Hepatocyte (in vitro differentiated cells): ENCODE measurements at regions not wholly inside any gene's neighbourhood (a gene's known extent, or its start where the extent isn't known, plus 50 kb on each side); places are given as distances from the start of the nearest gene placed in this dataset.
"Not testable (repeated sequence)": the region's sequence is repeated elsewhere in the genome, so short reads cannot be mapped to it uniquely, and the experiment has no call there.

Experiments
- DNase-seq: peaks from one replicate; pipeline ENCODE4 v3.0.0-alpha.2; 2016; ENCODE audit warnings: low spot score
- H2AFZ ChIP-seq: fragments of 200-600 bp; sonication (generic); 2 replicates; pipeline ENCODE4 v1.6.0; 2016; ENCODE audit warnings: antibody characterized with exemption, mild to moderate bottlenecking
- H3K27ac ChIP-seq: fragments of 200-600 bp; sonication (generic); 2 replicates; pipeline ENCODE4 v1.5.1; 2016; ENCODE audit warnings: mild to moderate bottlenecking
- H3K27me3 ChIP-seq: fragments of 200-600 bp; sonication (generic); 2 replicates; pipeline ENCODE4 v1.6.1; 2016
- H3K36me3 ChIP-seq: fragments of 200-600 bp; sonication (generic); replicated peaks from 2 replicates; pipeline ENCODE4 v1.5.1; 2016; ENCODE audit warnings: low read depth; ENCODE audit not compliant: insufficient read depth
- H3K4me1 ChIP-seq: fragments of 200-600 bp; sonication (generic); 2 replicates; pipeline ENCODE4 v1.5.1; 2016; ENCODE audit warnings: mild to moderate bottlenecking, moderate library complexity; ENCODE audit not compliant: insufficient read depth
- H3K4me2 ChIP-seq: fragments of 200-600 bp; sonication (generic); 2 replicates; pipeline ENCODE4 v1.6.0; 2016
- H3K4me3 ChIP-seq: fragments of 200-600 bp; sonication (generic); 2 replicates; pipeline ENCODE4 v1.5.1; 2016; ENCODE audit warnings: mild to moderate bottlenecking
- H3K79me2 ChIP-seq: fragments of 200-600 bp; sonication (generic); 2 replicates; pipeline ENCODE4 v1.6.0; 2017; ENCODE audit warnings: mild to moderate bottlenecking
- H3K9me2 ChIP-seq: fragments of 200-600 bp; sonication (generic); replicated peaks from 2 replicates; pipeline ENCODE4 v1.6.0; 2017; ENCODE audit warnings: mild to moderate bottlenecking; ENCODE audit not compliant: insufficient read depth
- H3K9me3 ChIP-seq: fragments of 200-600 bp; sonication (generic); 2 replicates; pipeline ENCODE4 v1.5.1; 2016; ENCODE audit warnings: low read depth, mild to moderate bottlenecking
- H4K20me1 ChIP-seq: fragments of 200-600 bp; sonication (generic); 2 replicates; pipeline ENCODE4 v1.6.0; 2016; ENCODE audit warnings: mild to moderate bottlenecking; ENCODE audit not compliant: insufficient read depth, poor library complexity, severe bottlenecking
- CTCF ChIP-seq: fragments of 200-600 bp; sonication (generic); IDR thresholded peaks from 2 replicates; pipeline ENCODE4 v1.5.1; 2016; ENCODE audit warnings: antibody characterized with exemption, mild to moderate bottlenecking; ENCODE audit not compliant: poor library complexity
- EZH2 ChIP-seq: fragments of 200-600 bp; sonication (generic); IDR thresholded peaks from 2 replicates; pipeline ENCODE4 v1.6.1; 2016; ENCODE audit warnings: antibody characterized with exemption, mild to moderate bottlenecking, borderline replicate concordance
- EZH2phosphoT487 ChIP-seq: fragments of 200-600 bp; sonication (generic); IDR thresholded peaks from one replicate; pipeline ENCODE4 v1.6.1; 2018; ENCODE audit warnings: antibody characterized with exemption, mild to moderate bottlenecking, low read depth, moderate library complexity; ENCODE audit not compliant: unreplicated experiment, severe bottlenecking
- WGBS: methylation state at CpG from one replicate; pipeline ENCODE4 v1.1.6; 2016; ENCODE audit warnings: low lambda C conversion rate; ENCODE audit errors: missing lambda C conversion rate; 5-methylcytosine and 5-hydroxymethylcytosine counted together

DNA sequence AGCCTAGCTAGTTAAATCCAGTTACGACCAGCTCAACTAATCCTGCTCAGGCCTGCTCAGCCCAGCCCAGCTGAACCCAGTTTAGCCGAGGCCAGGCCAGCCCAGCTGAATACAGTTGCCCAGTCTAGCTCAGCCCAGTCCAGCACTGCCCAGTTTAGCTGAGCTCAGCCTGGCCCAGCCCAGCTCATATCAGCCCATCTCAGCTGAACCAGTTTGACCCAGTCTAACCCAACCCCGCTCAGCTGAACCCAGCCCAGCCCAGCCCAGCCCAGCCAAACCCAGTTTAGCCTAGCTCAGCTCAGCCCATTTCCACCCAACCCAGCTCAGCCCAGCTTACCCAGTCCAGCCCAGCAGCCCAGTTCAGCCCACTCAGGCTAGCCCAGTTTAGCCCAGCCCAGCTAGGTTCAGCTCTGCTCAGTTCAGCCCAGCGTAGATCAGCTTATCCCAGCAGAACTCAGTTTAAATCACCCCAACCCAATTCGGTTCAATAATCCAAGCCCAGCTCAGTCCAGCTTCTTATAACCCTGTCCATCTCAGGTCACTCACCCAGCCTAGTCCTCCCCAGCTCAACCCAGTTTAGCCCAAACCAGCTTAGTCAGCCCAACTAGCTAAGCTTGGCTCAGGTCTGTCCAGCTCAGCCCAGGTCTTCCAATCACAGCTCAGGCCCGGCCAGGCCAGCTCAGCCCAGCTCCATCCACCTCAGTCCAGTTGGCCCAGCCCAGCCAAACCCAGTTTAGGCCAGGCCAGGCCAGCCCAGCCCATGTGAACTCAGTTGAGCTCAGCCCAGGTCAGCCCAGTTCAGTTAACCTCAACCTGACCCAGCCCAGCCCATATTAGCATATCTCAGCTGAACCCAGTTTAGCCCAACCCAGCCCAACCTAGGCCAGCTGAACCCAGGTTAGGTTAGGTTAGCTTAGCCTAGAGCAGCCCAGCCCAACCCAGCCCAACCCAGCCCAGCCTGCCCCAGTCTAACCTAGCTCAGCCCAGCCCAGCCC is 76.7 kb downstream of the TMEM121 start:
- peak; percentile 3 for DNase-seq
- Histone ChIP-seq H3K4me3 (no peak overlapping the region), H3K36me3 (no peaks in the 10 kb centered on the region), H3K27me3 (no peaks in the 10 kb centered on the region), H3K9me3 (no peaks in the 10 kb centered on the region), H3K27ac (no peak overlapping the region), H3K4me1 (no peaks in the 10 kb centered on the region), H3K9me2 (no peaks in the 10 kb centered on the region), H4K20me1 (no peaks in the 10 kb centered on the region), H3K4me2 (no peak overlapping the region), H2AFZ (no peak overlapping the region), H3K79me2 (no peaks in the 10 kb centered on the region)
- TF ChIP-seq EZH2phosphoT487 (no peak), CTCF (no peak), EZH2 (no peak)
- 57% methylated on average over 6 of the region's 6 CpGs for WGBS

DNA sequence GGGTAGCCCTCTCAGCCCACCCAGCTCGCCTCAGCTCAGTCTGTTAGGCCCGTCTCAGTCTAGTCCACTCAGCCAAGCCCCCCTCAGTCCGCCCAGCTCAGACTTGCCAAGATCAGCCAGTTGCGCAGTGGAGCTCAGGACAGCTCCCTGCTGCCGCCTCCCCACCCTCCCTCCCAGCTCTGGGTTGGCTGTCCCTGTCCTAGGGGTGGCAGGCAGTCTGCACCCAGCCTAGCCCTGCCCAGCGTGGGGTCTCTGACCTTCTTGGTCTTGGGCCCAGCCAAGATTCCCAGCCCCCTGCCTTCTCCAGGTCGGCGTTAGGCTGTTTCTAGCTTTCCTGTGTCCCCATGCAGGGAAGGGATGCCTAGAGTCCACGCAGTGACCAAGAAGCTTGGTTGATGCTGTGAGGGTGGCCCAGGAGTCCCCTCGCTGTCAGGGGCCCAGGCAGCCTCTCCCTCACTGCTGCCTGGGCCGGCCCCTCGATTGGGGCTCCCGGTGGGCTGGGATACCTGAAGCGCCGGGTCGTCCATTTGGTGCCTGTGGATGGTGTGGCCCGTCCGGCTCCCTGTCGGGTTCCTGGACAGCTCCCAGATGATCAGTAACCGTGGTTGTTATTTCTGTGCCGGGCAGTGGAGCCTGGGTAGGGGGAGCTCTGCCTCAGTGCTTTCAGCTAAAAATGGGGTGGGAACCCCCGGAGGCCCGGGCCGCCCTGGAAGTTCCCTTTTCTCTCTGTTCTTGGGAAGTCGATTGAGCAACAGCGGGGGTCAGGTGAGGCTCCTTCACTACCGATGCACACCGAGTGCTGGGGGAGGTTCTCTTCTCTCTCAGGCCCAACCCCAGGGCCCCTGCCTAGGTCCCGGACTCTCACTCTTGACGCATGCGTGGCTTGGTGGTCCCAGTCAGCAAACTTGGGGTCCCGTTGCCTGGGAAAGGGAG is 78.4 kb downstream of the TMEM121 start:
- 91% methylated on average over 27 of the region's 32 CpGs for WGBS
- not testable (repeated sequence) for H3K4me1 ChIP-seq, H4K20me1 ChIP-seq, H3K79me2 ChIP-seq, H3K9me3 ChIP-seq, H3K4me2 ChIP-seq, H2AFZ ChIP-seq, H3K9me2 ChIP-seq, H3K4me3 ChIP-seq, H3K27me3 ChIP-seq, H3K36me3 ChIP-seq, H3K27ac ChIP-seq
- peak; percentile 1 for DNase-seq

- Histone ChIP-seq H3K4me1 (no peaks in the 10 kb centered on the region), H3K79me2 (no peaks in the 10 kb centered on the region), H3K9me2 (no peaks in the 10 kb centered on the region), H4K20me1 (no peaks in the 10 kb centered on the region), H2AFZ (no peak overlapping the region), H3K36me3 (no peaks in the 10 kb centered on the region), H3K27ac (no peak overlapping the region), H3K4me2 (no peak overlapping the region), H3K27me3 (no peaks in the 10 kb centered on the region), H3K4me3 (no peak overlapping the region), H3K9me3 (no peaks in the 10 kb centered on the region)
- TF ChIP-seq EZH2phosphoT487 (no peak), EZH2 (no peak), CTCF (no peak)
- whole genome bisulfite sequencing = 85% methylated on average over 22 of the region's 24 CpGs
- no peak for DNase-seq
Observed at GRCh38 chr14:105605464-105606304, 79.3 kb downstream of the TMEM121 start.

DNA sequence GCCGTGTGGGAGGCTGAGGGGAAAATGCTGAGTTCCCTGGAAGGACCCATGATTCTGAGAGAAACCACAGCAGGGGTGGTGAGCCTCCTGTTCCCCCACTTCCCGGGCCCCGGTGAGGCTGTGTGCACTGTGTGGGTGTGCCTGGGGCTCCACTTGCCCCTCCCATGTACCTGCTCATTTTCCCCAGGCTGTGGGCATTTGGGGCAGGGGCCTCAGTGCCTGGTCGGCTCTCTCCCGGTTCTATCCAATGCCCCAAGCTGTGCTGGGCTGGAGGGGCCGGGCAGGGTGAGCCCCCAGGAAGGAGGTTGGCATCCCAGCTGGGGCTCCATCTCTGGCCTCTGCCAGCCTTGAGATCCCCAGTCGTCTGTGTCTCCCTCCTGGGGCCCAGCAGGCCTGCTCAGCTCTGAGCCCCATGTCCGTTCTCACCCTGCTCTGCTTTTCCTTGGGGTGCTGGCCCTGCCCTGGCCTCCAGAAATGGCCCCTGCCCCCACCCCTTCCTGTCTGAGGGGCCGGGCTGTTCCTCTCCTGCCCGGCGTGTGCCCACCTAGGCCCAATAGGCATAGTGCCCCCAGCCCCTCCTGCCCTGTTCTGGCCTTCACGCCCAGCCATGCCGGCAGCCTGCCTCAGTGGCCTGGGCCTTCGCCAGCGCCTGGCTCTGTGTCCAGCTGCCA is 80.1 kb downstream of the TMEM121 start:
- H3K79me2 ChIP-seq, H4K20me1 ChIP-seq, H3K9me2 ChIP-seq, H3K27ac ChIP-seq, H3K4me3 ChIP-seq, DNase-seq, H3K36me3 ChIP-seq, H3K27me3 ChIP-seq, H3K4me2 ChIP-seq, H3K4me1 ChIP-seq, H3K9me3 ChIP-seq, H2AFZ ChIP-seq: not testable (repeated sequence)
- WGBS = 79% methylated on average over 12 of the region's 15 CpGs

GRCh38 chr14:105607025-105607424 is 80.6 kb downstream of the TMEM121 start:
- not testable (repeated sequence) for H3K4me3 ChIP-seq, H3K4me2 ChIP-seq, H3K36me3 ChIP-seq, H3K27me3 ChIP-seq, H3K79me2 ChIP-seq, H3K4me1 ChIP-seq, DNase-seq, H2AFZ ChIP-seq, H3K27ac ChIP-seq, H3K9me3 ChIP-seq, H4K20me1 ChIP-seq, H3K9me2 ChIP-seq
- 94% methylated on average over 7 of the region's 16 CpGs for WGBS

DNA sequence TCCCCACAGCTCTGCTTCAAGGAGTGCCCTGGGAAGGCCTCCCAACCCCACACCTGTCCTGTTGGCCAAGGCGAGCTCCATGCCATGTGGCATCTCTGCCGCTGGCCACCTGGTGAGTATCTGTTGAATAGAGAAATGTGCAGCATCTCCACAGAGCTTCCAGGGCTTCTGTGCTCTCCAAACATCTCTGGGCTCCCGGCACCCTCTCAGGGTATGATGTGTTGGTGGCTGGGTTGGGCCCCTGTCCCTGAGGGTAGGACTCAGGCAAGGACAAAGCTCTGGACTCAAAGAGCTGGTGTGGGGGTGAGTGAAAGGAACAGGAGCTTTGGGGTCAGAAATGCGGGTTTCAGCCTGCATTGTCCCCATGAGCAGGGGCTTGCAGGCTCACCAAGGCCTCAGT is 88.6 kb downstream of the TMEM121 start:
- not testable (repeated sequence) for H3K4me1 ChIP-seq, H3K9me3 ChIP-seq, H3K36me3 ChIP-seq, DNase-seq, H3K27ac ChIP-seq, H2AFZ ChIP-seq, H3K4me2 ChIP-seq, H3K9me2 ChIP-seq, H4K20me1 ChIP-seq, H3K27me3 ChIP-seq, H3K79me2 ChIP-seq, H3K4me3 ChIP-seq
- 51% methylated on average over 2 of the region's 4 CpGs for WGBS
